Stimulated activated naive CD8-positive, alpha-beta T cell treated with anti-CD3 and anti-CD28 coated beads, Interleukin-15, Interleukin-2, amounts not matched to agents 100 ng/mL and 50 ng/mL, for 24 hours (primary cell): ENCODE measurements at regions not wholly inside any gene's neighbourhood (a gene's known extent, or its start where the extent isn't known, plus 50 kb on each side); places are given as distances from the start of the nearest gene placed in this dataset.

Experiments used
- H3K27ac Mint-ChIP-seq: one replicate; pipeline ENCODE4 v1.8.0; 2021; ENCODE audit warnings: mild to moderate bottlenecking, mixed read lengths
- H3K27me3 Mint-ChIP-seq: one replicate; pipeline ENCODE4 v1.8.0; 2021; ENCODE audit warnings: mixed read lengths
- H3K36me3 Mint-ChIP-seq: one replicate; pipeline ENCODE4 v1.8.0; 2021; ENCODE audit warnings: low read depth, mixed read lengths
- H3K4me1 Mint-ChIP-seq: one replicate; pipeline ENCODE4 v1.8.0; 2021; ENCODE audit warnings: low read depth, mixed read lengths
- H3K4me3 Mint-ChIP-seq: one replicate; pipeline ENCODE4 v1.8.0; 2021; ENCODE audit warnings: mild to moderate bottlenecking, mixed read lengths
- H3K9me3 Mint-ChIP-seq: one replicate; pipeline ENCODE4 v1.8.0; 2021; ENCODE audit warnings: mixed read lengths

DNA sequence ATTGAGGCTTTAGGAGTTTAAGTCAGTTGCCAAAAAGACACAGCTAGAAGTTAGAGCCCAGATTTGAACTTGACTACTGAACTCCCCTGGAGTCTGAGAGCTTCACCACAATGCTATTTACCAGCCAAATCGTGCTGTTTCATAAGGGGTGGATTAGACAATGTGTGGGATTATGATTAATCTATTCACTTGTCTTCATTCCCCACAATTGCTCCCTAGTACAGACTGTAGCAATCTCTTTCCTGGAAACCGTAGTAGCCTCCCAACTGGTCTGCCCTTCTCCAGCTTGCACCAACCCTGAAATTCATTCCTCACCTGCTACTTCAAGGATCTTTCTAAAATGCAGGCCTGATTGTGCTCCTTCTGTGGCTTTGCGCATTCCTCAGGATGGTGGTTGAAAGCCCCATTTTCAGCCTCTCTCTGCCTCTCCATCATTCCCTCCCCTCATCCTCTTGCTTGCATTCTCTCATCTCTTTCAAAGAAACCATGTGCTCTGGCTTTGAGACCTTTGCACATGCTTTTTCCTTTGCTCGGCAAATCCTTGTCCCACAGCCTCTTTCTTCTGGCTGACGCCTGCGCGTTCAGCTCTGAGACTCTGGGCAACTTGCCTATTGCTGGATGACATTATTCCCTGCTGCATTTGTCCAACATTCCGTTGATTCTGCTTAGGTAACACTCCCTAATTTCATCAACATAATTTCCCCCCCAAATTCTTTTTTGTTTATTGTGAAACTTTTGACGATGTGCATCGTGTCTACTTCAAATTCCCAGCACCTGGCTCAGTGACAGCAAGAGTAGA lies 145.1 kb downstream of the ADRA2A start:
- no peaks in the 10 kb centered on the region for H3K4me1 Mint-ChIP-seq
- no peak overlapping the region for H3K4me3 Mint-ChIP-seq
- peaks cover 56% of the 10 kb centered on the region for H3K27me3 Mint-ChIP-seq
- no peak overlapping the region for H3K27ac Mint-ChIP-seq
- H3K36me3 Mint-ChIP-seq: no peaks in the 10 kb centered on the region
- peaks cover 4% of the 10 kb centered on the region for H3K9me3 Mint-ChIP-seq

DNA sequence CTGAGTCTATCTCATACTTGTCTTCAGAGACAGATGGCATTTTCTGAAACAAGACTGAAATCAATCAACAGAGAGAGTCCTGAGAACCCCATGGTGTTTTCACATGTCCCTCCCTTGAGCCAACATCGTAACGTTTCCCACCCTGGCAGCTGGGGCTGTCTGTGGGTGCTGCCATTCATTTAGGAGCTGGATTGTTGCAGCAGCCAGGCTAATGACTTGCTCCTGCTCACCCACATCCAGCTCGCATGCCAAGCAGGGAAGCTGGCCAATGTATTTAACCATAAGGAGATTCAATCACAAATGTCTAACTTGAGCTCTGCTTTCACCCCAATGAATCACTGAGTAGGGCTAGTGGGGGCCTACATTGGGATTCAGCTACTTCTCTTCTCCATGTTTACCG lies 146.1 kb downstream of the ADRA2A start:
- Mint-ChIP-seq H3K4me1 (no peaks in the 10 kb centered on the region), H3K27ac (no peak overlapping the region), H3K4me3 (no peak overlapping the region), H3K36me3 (no peaks in the 10 kb centered on the region), H3K9me3 (peaks cover 4% of the 10 kb centered on the region), H3K27me3 (peaks cover 59% of the 10 kb centered on the region)

DNA sequence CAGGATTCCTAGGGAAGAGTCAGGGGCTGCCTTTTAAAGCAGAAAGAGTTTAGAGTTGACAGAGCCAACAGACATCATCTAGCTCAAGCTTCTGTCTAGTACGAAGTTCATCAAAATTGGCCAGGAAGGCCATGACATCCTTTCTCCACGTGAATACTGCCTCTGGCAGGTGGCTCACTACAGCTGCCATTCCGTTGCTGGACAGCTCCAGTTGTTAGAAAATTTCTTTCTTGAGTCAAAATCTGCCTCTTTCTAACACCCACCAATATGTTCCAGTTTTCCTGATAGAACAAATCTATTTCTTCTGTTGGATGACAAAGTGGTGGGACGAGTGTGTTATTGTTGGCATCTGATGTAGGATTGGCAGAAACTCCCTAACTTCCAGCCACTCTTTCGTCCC lies 154.9 kb downstream of the ADRA2A start:
- no peak overlapping the region for H3K4me3 Mint-ChIP-seq

DNA sequence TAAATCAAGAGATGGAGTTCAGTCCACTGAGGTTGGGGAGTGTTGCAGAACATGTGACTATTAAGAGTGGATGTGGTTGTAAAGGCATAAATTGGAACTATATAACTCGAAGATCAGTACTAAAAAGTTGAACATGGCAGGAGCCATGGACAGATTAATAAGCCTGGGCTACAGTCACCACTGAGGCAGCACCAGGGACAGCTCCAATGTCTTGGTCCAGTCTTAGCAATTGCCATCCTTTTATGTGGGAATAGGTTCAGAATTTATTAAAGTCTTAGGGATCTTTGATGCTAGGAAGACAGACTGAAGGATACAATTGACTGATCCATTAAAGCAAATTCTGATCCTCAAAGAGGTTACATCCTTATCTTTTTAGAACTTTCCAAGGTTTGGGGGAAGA lies 156.6 kb downstream of the ADRA2A start:
- Mint-ChIP-seq H3K36me3 (no peaks in the 10 kb centered on the region), H3K27ac (no peak overlapping the region), H3K27me3 (peaks cover 19% of the 10 kb centered on the region), H3K4me1 (no peaks in the 10 kb centered on the region), H3K9me3 (peaks cover 2% of the 10 kb centered on the region), H3K4me3 (no peak overlapping the region)

More for the DNA sequence above, 154.9 kb downstream of the ADRA2A start:
- Mint-ChIP-seq H3K27me3 (peaks cover 25% of the 10 kb centered on the region), H3K9me3 (peaks cover 5% of the 10 kb centered on the region), H3K4me1 (no peaks in the 10 kb centered on the region), H3K36me3 (no peaks in the 10 kb centered on the region), H3K27ac (no peak overlapping the region)

DNA sequence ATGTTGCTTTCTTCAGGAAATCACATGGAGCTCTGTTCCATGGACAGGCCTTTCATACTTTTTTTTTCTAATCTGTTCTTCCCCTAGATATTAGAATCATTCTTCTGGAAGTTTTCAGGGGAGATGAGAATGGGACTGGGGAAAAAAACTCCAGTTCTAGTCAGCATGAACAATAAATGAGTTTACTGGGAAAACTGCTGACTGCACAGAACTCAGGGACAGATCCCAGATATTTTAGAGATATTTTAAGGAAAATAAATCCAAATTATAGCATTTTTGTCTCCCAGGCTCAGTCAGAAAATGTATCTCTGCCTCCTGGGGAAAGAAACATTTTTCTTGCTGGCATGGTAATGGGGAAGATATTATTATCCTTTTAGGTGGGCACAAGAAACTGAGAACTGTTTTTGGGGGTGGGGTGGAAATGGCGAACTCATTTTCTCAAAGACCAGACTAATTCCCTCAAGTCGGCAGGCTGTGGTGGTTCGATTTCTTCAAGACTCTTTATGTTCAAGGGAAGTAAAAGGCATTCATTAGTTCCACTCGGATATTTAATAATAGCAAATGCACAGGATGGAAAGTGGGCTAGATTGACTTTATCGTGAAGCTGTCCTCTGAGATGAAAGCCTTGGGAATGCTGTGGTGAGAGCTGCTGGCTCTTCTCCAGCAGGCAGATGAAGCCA lies 157.5 kb downstream of the ADRA2A start:
- Mint-ChIP-seq H3K4me1 (no peaks in the 10 kb centered on the region), H3K36me3 (no peaks in the 10 kb centered on the region), H3K27me3 (peaks cover 19% of the 10 kb centered on the region)

DNA sequence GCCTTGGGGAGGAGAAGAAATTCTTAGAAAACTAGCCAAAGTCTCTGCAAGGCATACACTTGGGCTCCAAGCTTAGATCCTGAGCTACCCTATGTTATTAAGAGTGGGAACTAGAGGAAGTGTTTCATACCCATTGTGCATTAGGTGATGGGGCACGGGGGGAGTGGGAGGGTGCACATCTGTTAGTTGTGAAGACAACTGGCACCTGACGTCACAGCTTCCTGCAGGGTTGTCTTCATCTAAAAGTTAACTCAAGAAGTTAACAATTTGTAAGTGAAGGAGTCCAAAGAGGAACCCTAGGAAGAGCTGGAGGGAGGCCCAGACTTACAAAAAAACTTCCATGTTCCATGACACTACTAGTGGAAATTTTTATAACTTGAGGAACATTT lies 158.1 kb downstream of the ADRA2A start:
- Mint-ChIP-seq H3K36me3 (no peaks in the 10 kb centered on the region), H3K27me3 (peaks cover 19% of the 10 kb centered on the region), H3K4me3 (no peak overlapping the region), H3K9me3 (no peaks in the 10 kb centered on the region), H3K27ac (no peak overlapping the region), H3K4me1 (no peaks in the 10 kb centered on the region)

More for the DNA sequence above, 157.5 kb downstream of the ADRA2A start:
- Mint-ChIP-seq H3K27ac (no peak overlapping the region), H3K4me3 (no peak overlapping the region), H3K9me3 (no peaks in the 10 kb centered on the region)

DNA sequence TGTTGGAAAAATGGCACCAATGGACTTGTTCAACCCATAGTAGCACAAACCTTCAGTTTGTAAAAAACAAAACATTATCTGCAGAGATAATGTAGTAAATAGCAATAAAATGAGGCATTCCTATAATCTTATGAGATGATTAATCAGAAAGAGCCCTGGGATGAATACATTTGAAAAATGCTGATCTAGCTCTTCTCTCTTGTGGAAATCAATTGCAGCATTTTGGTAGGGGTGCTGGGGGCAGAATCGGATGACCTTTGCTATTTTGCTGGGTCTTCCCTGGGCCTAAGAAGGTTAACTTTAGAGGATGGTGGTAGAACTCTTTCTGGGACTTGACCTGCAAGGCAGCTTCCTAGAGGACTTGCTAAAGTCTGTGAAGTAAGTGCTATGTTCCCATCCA lies 163.5 kb downstream of the ADRA2A start:
- no peak overlapping the region for H3K27ac Mint-ChIP-seq
- H3K4me3 Mint-ChIP-seq: no peak overlapping the region
- H3K36me3 Mint-ChIP-seq: no peaks in the 10 kb centered on the region

DNA sequence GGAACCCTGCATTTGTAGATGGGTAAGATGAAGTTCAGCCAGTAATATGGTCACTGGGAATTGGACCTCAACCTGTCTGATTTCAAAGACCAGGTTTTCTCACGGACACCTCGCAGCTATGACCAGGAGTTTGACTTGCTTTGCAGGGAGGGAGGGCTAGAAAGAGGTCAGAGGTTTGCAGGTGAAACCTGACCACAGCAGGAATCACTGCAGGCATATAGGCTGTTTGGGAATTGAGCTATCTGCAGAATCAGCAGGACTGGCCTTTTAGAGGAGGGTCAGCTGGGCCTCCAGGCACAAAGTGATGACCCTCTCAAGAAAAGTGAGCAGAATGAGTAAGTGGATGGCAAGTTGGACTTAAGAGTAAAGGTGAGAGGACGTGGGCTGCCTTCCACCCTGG lies 166.3 kb downstream of the ADRA2A start:
- H3K27ac Mint-ChIP-seq: no peak overlapping the region
- H3K4me3 Mint-ChIP-seq: no peak overlapping the region
- no peaks in the 10 kb centered on the region for H3K4me1 Mint-ChIP-seq

More for the DNA sequence above, 163.5 kb downstream of the ADRA2A start:
- Mint-ChIP-seq H3K4me1 (no peaks in the 10 kb centered on the region), H3K27me3 (no peaks in the 10 kb centered on the region), H3K9me3 (no peaks in the 10 kb centered on the region)

DNA sequence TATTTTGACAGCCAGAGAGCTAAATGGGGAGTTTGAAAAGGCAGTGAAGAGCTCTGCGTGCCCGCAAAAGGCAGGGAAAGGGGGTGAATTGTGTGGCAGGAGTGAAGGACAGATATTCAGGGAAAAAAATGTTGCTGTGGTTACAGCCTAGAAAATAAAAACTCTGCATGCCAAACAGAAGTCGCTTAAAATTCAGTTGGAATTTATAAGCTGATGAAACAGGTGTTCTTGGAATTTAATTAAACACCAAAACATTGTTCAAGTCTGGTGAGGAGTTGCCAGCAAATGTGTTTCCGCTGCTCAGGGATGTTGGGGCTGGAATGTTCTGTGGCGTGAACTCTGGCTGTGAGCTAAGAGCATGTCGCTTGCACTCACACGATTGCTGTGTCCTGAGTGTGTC lies 169.3 kb downstream of the ADRA2A start:
- H3K4me1 Mint-ChIP-seq: no peaks in the 10 kb centered on the region
- H3K4me3 Mint-ChIP-seq: no peak overlapping the region
- H3K9me3 Mint-ChIP-seq: no peaks in the 10 kb centered on the region
- no peak overlapping the region for H3K27ac Mint-ChIP-seq
- no peaks in the 10 kb centered on the region for H3K36me3 Mint-ChIP-seq
- peaks cover 8% of the 10 kb centered on the region for H3K27me3 Mint-ChIP-seq

More for the DNA sequence above, 166.3 kb downstream of the ADRA2A start:
- Mint-ChIP-seq H3K36me3 (no peaks in the 10 kb centered on the region), H3K9me3 (no peaks in the 10 kb centered on the region), H3K27me3 (peaks cover 4% of the 10 kb centered on the region)

DNA sequence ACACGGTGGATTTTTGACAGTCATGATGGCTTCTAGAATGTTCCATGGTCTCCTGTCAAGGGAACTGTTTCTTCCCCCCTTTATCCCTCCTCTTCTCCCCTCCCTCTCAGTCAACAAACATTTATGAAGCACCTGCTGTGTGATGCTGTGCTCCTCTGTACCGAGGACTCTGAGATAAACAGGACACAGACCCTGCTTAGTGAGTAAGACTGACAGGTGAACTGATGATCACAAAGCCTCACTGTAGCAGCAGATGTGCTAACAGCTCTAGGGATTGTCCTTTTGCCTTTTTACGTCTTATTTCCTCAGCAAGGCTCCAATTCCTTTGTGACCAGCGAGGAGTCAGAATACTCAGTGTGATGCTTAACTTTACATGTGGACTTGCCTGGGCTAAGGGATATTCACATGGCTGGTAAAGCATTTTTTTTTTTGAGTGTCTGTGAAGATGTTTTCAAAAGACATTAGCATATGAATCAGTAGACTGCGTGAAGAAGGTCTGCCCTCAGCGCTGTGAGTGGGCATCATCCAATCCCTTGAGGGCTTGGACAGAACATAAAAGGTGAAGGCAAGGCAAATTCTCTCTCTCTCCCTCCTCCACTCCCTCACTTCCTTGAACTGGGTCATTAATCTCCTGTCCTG lies 170.1 kb downstream of the ADRA2A start:
- H3K4me1 Mint-ChIP-seq: no peaks in the 10 kb centered on the region
- H3K36me3 Mint-ChIP-seq: no peaks in the 10 kb centered on the region
- H3K4me3 Mint-ChIP-seq: no peak overlapping the region
- H3K27ac Mint-ChIP-seq: no peak overlapping the region
- peaks cover 4% of the 10 kb centered on the region for H3K9me3 Mint-ChIP-seq
- H3K27me3 Mint-ChIP-seq: peaks cover 16% of the 10 kb centered on the region

DNA sequence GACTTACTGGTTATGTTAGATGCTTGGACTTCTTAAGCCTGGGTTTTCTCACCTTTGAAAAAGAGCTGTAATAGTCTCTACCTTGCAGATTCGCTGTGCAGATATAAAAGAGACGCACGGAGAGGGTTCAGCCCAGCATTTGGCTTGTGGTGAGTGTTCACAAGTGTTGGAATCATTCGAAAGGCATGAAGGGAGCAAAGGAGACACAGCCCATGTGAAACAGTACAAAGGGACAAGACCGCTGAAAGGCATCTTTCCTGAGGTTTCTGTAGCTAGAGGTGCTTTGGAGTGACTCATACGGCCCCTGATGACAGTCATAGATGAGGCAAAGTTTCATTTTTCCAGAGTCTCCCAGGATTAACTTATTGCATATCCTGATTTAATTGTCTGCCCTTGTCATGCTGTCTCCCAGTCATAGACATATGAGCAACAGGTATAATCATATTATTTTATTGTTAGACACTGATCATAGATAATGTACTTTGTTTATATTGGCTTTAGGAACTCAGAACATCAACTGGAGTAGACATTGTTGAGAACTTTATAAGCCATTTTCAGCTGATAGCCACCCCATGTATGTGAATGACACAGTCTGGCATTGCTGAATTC lies 171.1 kb downstream of the ADRA2A start:
- Mint-ChIP-seq H3K27me3 (peaks cover 22% of the 10 kb centered on the region), H3K27ac (no peak overlapping the region), H3K4me3 (no peak overlapping the region), H3K36me3 (no peaks in the 10 kb centered on the region), H3K9me3 (peaks cover 4% of the 10 kb centered on the region), H3K4me1 (no peaks in the 10 kb centered on the region)

DNA sequence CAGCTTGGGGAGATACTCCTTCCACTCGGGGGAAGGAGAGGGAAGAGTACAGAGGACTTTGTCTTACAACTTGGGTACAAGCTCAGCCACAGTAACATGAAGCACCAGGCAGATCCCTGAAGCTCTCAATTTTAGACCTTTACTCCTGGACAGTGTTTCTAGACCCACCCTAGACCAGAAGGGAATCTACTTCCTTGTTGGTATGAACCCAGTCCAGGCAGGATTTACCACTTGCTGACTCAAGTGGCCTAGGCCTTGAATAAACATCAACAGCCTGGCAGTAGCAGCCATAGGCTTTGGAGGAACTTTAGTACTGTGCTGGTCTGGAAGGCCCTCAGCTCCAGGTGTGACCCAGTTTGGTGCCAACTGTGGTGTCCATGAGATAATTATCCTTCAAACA lies 173.1 kb downstream of the ADRA2A start:
- Mint-ChIP-seq H3K27me3 (peaks cover 23% of the 10 kb centered on the region), H3K4me1 (no peaks in the 10 kb centered on the region), H3K27ac (no peak overlapping the region), H3K36me3 (no peaks in the 10 kb centered on the region), H3K4me3 (no peak overlapping the region), H3K9me3 (peaks cover 4% of the 10 kb centered on the region)

DNA sequence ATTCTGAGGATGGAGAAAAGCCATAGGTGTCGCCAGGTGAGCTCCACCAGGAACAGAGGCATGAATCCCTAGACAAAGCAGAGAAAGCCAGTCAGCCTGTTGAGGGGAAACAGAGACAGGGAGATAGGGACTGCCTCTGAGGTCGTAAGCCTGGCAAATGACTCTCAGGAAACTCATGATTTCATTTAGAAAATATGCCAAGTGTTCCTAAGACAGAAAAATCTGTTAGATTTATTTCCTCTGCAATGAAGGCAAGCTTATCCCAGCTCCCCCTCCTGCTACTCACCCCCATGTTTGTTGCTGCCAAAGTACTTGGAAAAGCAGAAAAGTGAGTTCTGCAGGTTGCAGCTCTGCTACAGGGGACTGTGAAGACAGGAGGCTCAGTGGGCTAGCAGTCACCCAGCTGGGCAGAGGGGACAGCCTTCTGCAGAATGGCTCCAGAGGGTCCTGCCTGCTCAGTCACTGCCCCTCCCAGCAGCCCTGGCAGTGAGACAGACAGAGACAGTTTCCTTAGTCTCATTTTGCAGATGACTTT lies 184.3 kb downstream of the ADRA2A start:
- Mint-ChIP-seq H3K27me3 (peaks cover 22% of the 10 kb centered on the region), H3K9me3 (no peaks in the 10 kb centered on the region), H3K27ac (no peak overlapping the region), H3K36me3 (no peaks in the 10 kb centered on the region), H3K4me1 (no peaks in the 10 kb centered on the region), H3K4me3 (no peak overlapping the region)

DNA sequence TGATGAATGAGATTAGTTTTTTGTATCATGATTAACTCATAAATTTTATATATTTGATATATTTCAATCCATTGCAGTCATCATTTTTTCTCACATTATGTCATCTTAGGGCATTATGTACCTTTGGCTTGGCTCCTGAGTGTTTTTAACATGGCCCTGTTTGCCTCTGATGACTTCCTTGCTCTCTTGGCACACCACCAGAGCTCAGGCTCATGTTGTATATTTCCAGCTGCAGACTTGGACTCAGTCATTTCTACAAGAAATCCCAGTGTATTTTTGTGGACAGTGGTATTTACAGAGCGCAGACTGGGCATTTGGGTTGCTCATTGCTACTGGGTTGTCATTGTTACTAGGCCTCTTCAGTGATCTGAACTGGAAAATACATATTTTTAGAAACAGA lies 188.5 kb downstream of the ADRA2A start:
- Mint-ChIP-seq H3K27me3 (peaks cover 40% of the 10 kb centered on the region), H3K36me3 (no peaks in the 10 kb centered on the region), H3K4me3 (no peak overlapping the region), H3K9me3 (no peaks in the 10 kb centered on the region), H3K27ac (no peak overlapping the region), H3K4me1 (no peaks in the 10 kb centered on the region)

DNA sequence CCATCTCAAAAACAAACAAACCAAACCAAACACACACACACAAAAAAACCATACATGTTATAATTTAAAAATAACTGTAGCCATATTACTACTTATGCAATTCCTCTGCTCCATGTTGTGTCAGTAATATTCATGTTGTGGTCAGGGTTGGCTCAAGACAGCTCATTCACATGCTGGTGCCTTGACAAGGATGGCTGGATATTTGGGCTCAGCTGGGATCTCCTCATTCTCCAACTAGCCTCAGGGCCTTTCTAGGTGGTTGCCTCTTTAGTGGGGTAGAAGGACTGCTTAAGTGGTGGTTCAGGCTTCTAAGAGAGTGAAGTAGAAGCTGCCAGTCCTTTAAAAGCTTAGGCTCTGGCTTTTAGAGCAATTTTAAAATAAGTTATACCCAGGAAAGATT lies 189.3 kb downstream of the ADRA2A start:
- peaks cover 46% of the 10 kb centered on the region for H3K27me3 Mint-ChIP-seq
- H3K4me1 Mint-ChIP-seq: no peaks in the 10 kb centered on the region
- H3K36me3 Mint-ChIP-seq: no peaks in the 10 kb centered on the region
- H3K9me3 Mint-ChIP-seq: no peaks in the 10 kb centered on the region
- no peak overlapping the region for H3K4me3 Mint-ChIP-seq
- H3K27ac Mint-ChIP-seq: no peak overlapping the region
